ENCODE measurements at regions not wholly inside any gene's neighbourhood (a gene's known extent, or its start where the extent isn't known, plus 50 kb on each side); places are given as distances from the start of the nearest gene placed in this dataset.

- H3K4me3 ChIP-seq (ENCODE audit: low read length), result no peak overlapping the region
- TF ChIP-seq CTCF (conservative IDR thresholded peaks at IDR 0.05; ENCODE audit: low read depth, low read length), result no peak
- no peak for DNase-seq (ENCODE audit: low read depth)
Measured at GRCh38 chr5:6868575-6869215, 155.5 kb downstream of the TENT4A start.

GRCh38 chr5:6869677-6870076, 156.4 kb downstream of the TENT4A start:
- no peak for DNase-seq (ENCODE audit: low read depth)
- TF ChIP-seq CTCF (conservative IDR thresholded peaks at IDR 0.05; ENCODE audit: low read depth, low read length), result no peak
- H3K4me3 ChIP-seq (ENCODE audit: low read length), result no peak overlapping the region

- no peak overlapping the region for H3K4me3 ChIP-seq (ENCODE audit: low read length)
- no peak for TF ChIP-seq CTCF (conservative IDR thresholded peaks at IDR 0.05; ENCODE audit: low read depth, low read length)
- DNase-seq (ENCODE audit: low read depth), result no peak
Measured at GRCh38 chr5:6872441-6873160, 159.4 kb downstream of the TENT4A start.

GRCh38 chr5:6873359-6873758, 160.1 kb downstream of the TENT4A start:
- DNase-seq (ENCODE audit: low read depth), result no peak
- TF ChIP-seq CTCF (conservative IDR thresholded peaks at IDR 0.05; ENCODE audit: low read depth, low read length), result no peak
- no peak overlapping the region for H3K4me3 ChIP-seq (ENCODE audit: low read length)

GRCh38 chr5:6875376-6875775, 162.1 kb downstream of the TENT4A start:
- no peak for DNase-seq (ENCODE audit: low read depth)
- no peak for TF ChIP-seq CTCF (conservative IDR thresholded peaks at IDR 0.05; ENCODE audit: low read depth, low read length)
- no peak overlapping the region for H3K4me3 ChIP-seq (ENCODE audit: low read length)

- H3K4me3 ChIP-seq (ENCODE audit: low read length), result no peak overlapping the region
- no peak for TF ChIP-seq CTCF (conservative IDR thresholded peaks at IDR 0.05; ENCODE audit: low read depth, low read length)
- no peak for DNase-seq (ENCODE audit: low read depth)
Measured at GRCh38 chr5:6877986-6878828, 165.0 kb downstream of the TENT4A start.
